Liver (tissue), 8 donors: ENCODE measurements at regions not wholly inside any gene's neighbourhood (a gene's known extent, or its start where the extent isn't known, plus 50 kb on each side); places are given as distances from the start of the nearest gene placed in this dataset.

Source experiments
- DNase-seq: peaks from one replicate; pipeline ENCODE4 v3.0.0-alpha.2; 2017; ENCODE audit warnings: low spot score
- H3K27ac ChIP-seq, 2 donors: one replicate each; pipeline ENCODE4 v1.7.0; 2013; ENCODE audit warnings: inconsistent platforms in 2 of 2, low read length in 2 of 2, control low read depth in 1 of 2, low read depth in 1 of 2, mild to moderate bottlenecking in 1 of 2
- H3K27me3 ChIP-seq, 4 donors: one replicate each; pipeline versions ENCODE4 v1.6.1 to v1.7.0; 2013; ENCODE audit warnings: low read length in 3 of 4, inconsistent platforms in 1 of 4, mild to moderate bottlenecking in 1 of 4, moderate library complexity in 1 of 4; ENCODE audit not compliant: control insufficient read depth in 4 of 4, insufficient read depth in 4 of 4
- H3K36me3 ChIP-seq, 4 donors: one replicate each; pipeline versions ENCODE4 v1.6.1 to v1.7.0; 2013; ENCODE audit warnings: low read length in 3 of 4, mild to moderate bottlenecking in 3 of 4, low read depth in 1 of 4, moderate library complexity in 1 of 4; ENCODE audit not compliant: control insufficient read depth in 4 of 4, insufficient read depth in 3 of 4
- H3K4me1 ChIP-seq, 4 donors: one replicate each; pipeline versions ENCODE4 v1.6.1 to v1.7.0; 2013; ENCODE audit warnings: low read length in 3 of 4, mild to moderate bottlenecking in 3 of 4, moderate library complexity in 1 of 4; ENCODE audit not compliant: control insufficient read depth in 4 of 4, insufficient read depth in 4 of 4
- H3K4me3 ChIP-seq, 3 donors: one replicate each; pipeline versions ENCODE4 v1.6.1 to v1.7.0; 2013; ENCODE audit warnings: low read length in 3 of 3, control low read depth in 1 of 3, low read depth in 1 of 3, mild to moderate bottlenecking in 1 of 3
- H3K9ac ChIP-seq, 2 donors: one replicate each; pipeline ENCODE4 v1.7.0; 2013; ENCODE audit warnings: low read length in 2 of 2, mild to moderate bottlenecking in 2 of 2, moderate library complexity in 2 of 2, control low read depth in 1 of 2, low read depth in 1 of 2
- H3K9me3 ChIP-seq, 4 donors: one replicate each; pipeline versions ENCODE4 v1.6.1 to v1.7.0; 2013; ENCODE audit warnings: low read length in 3 of 4; ENCODE audit not compliant: control insufficient read depth in 4 of 4
- ATF3 ChIP-seq: IDR thresholded peaks from 2 replicates; pipeline ENCODE4 v1.6.1; 2016; ENCODE audit warnings: antibody characterized with exemption
- EGR1 ChIP-seq, 2 donors: IDR thresholded peaks; 2 replicates each; pipeline ENCODE4 v1.6.1; 2016 to 2018; ENCODE audit warnings: antibody characterized with exemption in 2 of 2, low read depth in 2 of 2
- FOXA1 ChIP-seq: IDR thresholded peaks from 2 replicates; pipeline ENCODE4 v1.6.1; 2016; ENCODE audit warnings: antibody characterized with exemption
- FOXA2 ChIP-seq: IDR thresholded peaks from 2 replicates; pipeline ENCODE4 v1.6.1; 2016; ENCODE audit warnings: antibody characterized with exemption
- GABPA ChIP-seq, 2 donors: IDR thresholded peaks in 1 of 2; conservative IDR thresholded peaks in 1 of 2; 2 replicates each; pipeline ENCODE4 v1.6.1; 2016; ENCODE audit warnings: antibody characterized with exemption in 2 of 2, mild to moderate bottlenecking in 1 of 2, moderate library complexity in 1 of 2
- HNF4A ChIP-seq, 2 donors: conservative IDR thresholded peaks; 2 replicates each; pipeline ENCODE4 v1.6.1; 2016; ENCODE audit warnings: antibody characterized with exemption in 2 of 2, mild to moderate bottlenecking in 2 of 2
- HNF4G ChIP-seq: IDR thresholded peaks from 2 replicates; pipeline ENCODE4 v1.6.1; 2016; ENCODE audit warnings: antibody characterized with exemption
- JUND ChIP-seq, 2 donors: IDR thresholded peaks; 2 replicates each; pipeline ENCODE4 v1.6.1; 2016; ENCODE audit warnings: antibody characterized with exemption in 2 of 2
- MAX ChIP-seq: IDR thresholded peaks from 2 replicates; pipeline ENCODE4 v1.6.1; 2016; ENCODE audit warnings: antibody characterized with exemption
- NR2F2 ChIP-seq: IDR thresholded peaks from 2 replicates; pipeline ENCODE4 v1.6.1; 2016; ENCODE audit warnings: antibody characterized with exemption
- RAD21 ChIP-seq, 2 donors: IDR thresholded peaks; 2 replicates each; pipeline ENCODE4 v1.6.1; 2016; ENCODE audit warnings: antibody characterized with exemption in 2 of 2, mild to moderate bottlenecking in 2 of 2
- REST ChIP-seq: IDR thresholded peaks from 2 replicates; pipeline ENCODE4 v1.6.1; 2016; ENCODE audit warnings: antibody characterized with exemption, mild to moderate bottlenecking
- RXRA ChIP-seq, 2 donors: IDR thresholded peaks; 2 replicates each; pipeline ENCODE4 v1.6.1; 2017 to 2018; ENCODE audit warnings: antibody characterized with exemption in 2 of 2, mild to moderate bottlenecking in 1 of 2
- SP1 ChIP-seq: IDR thresholded peaks from 2 replicates; pipeline ENCODE4 v1.6.1; 2018; ENCODE audit warnings: antibody characterized with exemption, mild to moderate bottlenecking
- TAF1 ChIP-seq: conservative IDR thresholded peaks from 2 replicates; pipeline ENCODE4 v1.6.1; 2016; ENCODE audit warnings: antibody characterized with exemption, mild to moderate bottlenecking
- YY1 ChIP-seq: IDR thresholded peaks from 2 replicates; pipeline ENCODE4 v1.6.1; 2016; ENCODE audit warnings: antibody characterized with exemption, mild to moderate bottlenecking
- ZBTB33 ChIP-seq: IDR thresholded peaks from 2 replicates; pipeline ENCODE4 v1.6.1; 2016; ENCODE audit warnings: antibody characterized with exemption
- WGBS: extraction: QIAGEN DNeasy Blood & Tissue Kit; methylation state at CpG from one replicate; pipeline ENCODE4 v1.1.7; 2013; 5-methylcytosine and 5-hydroxymethylcytosine counted together
- TF ChIP-seq, protein P1 (sequence below): fragments of 150-350 bp; IDR thresholded peaks from 2 replicates; pipeline ENCODE4 v1.5.1; 2017; ENCODE audit warnings: improper control_type of control experiment, low read depth, low read length; ENCODE audit not compliant: missing input control
- donor health status: healthy.
- donor health status: healthy.
- donor health status: healthy.
- donor health status: healthy.
- donor health status: healthy.

DNA sequence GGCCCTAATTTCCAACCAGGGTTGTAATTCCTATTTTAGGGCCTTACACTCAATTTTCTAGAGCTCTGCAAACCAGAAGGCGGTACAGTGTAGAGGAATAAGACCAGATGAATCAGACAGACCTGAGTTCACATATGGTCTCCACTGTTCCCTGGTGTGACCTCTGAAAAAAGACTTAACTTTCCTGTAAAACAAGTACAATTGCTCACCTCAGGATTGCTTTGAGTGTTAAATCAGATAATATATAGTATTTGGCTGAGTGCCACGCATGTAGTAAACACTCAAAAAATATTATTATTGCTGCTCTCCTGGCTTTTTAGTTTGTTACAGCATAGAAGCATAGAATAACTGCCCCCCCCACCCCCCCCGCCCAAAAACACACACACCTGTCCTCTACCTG lies 51.0 kb upstream of the STT3B start:
- peaks cover 0 to 3% (median 0%) of the 10 kb centered on the region in 4 donors for H3K9me3 ChIP-seq
- no peak for TF ChIP-seq FOXA2
- TF ChIP-seq GABPA (IDR thresholded peaks at IDR 0.05 in 1 of 2, conservative IDR thresholded peaks at IDR 0.05 in 1 of 2): no peak
- no peak for TF ChIP-seq YY1
- no peak for TF ChIP-seq HNF4A (conservative IDR thresholded peaks at IDR 0.05)
- no peaks in the 10 kb centered on the region for H3K36me3 ChIP-seq
- DNase-seq: no peak
- no peak overlapping the region for H3K27ac ChIP-seq
- no peaks in the 10 kb centered on the region for H3K4me1 ChIP-seq
- no peaks in the 10 kb centered on the region for H3K27me3 ChIP-seq
- H3K4me3 ChIP-seq: no peak overlapping the region
- 91% methylated on average over 3 of the region's 3 CpGs for WGBS
- H3K9ac ChIP-seq: no peak overlapping the region

GRCh38 chr3:31482493-31483200 lies 50.1 kb upstream of the STT3B start:
- H3K4me1 ChIP-seq: no peaks in the 10 kb centered on the region

More at GRCh38 chr3:31482493-31483200, 50.1 kb upstream of the STT3B start:
- WGBS: 89% methylated on average over 3 of the region's 3 CpGs
- Histone ChIP-seq H3K27ac (no peak overlapping the region), H3K4me3 (no peak overlapping the region), H3K9me3 (peaks cover 0 to 3% (median 0%) of the 10 kb centered on the region in 4 donors), H3K36me3 (no peaks in the 10 kb centered on the region), H3K27me3 (no peaks in the 10 kb centered on the region), H3K9ac (no peak overlapping the region)
- TF ChIP-seq RXRA (IDR thresholded peaks at IDR 0.05) (no peak), JUND (IDR thresholded peaks at IDR 0.05) (no peak), RAD21 (IDR thresholded peaks at IDR 0.05) (no peak), TAF1 (no peak), REST (no peak), NR2F2 (no peak), FOXA2 (no peak), MAX (no peak), HNF4A (conservative IDR thresholded peaks at IDR 0.05) (no peak), HNF4G (no peak), ZBTB33 (no peak), FOXA1 (no peak), SP1 (no peak), GABPA (IDR thresholded peaks at IDR 0.05 in 1 of 2, conservative IDR thresholded peaks at IDR 0.05 in 1 of 2) (no peak), EGR1 (IDR thresholded peaks at IDR 0.05; ENCODE audit: low read depth in 2 of 2) (no peak), YY1 (no peak), ATF3 (no peak)
- TF ChIP-seq, protein P1, sequence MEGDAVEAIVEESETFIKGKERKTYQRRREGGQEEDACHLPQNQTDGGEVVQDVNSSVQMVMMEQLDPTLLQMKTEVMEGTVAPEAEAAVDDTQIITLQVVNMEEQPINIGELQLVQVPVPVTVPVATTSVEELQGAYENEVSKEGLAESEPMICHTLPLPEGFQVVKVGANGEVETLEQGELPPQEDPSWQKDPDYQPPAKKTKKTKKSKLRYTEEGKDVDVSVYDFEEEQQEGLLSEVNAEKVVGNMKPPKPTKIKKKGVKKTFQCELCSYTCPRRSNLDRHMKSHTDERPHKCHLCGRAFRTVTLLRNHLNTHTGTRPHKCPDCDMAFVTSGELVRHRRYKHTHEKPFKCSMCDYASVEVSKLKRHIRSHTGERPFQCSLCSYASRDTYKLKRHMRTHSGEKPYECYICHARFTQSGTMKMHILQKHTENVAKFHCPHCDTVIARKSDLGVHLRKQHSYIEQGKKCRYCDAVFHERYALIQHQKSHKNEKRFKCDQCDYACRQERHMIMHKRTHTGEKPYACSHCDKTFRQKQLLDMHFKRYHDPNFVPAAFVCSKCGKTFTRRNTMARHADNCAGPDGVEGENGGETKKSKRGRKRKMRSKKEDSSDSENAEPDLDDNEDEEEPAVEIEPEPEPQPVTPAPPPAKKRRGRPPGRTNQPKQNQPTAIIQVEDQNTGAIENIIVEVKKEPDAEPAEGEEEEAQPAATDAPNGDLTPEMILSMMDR: no peak
- no peak for DNase-seq
